Right atrium auricular region (tissue), 2 donors: ENCODE measurements at regions not wholly inside any gene's neighbourhood (a gene's known extent, or its start where the extent isn't known, plus 50 kb on each side); places are given as distances from the start of the nearest gene placed in this dataset.
A peak's percentile ranks its signal among the peaks of the same experiment; 100 is the strongest.
"Not testable (repeated sequence)": the region's sequence is repeated elsewhere in the genome, so short reads cannot be mapped to it uniquely, and the experiment has no call there.

Experiments
- DNase-seq: peaks from one replicate; pipeline ENCODE4 v3.0.0-alpha.2; 2019; ENCODE audit warnings: low spot score
- H3K27ac ChIP-seq, 2 donors: fragments of 200-600 bp; sonication (generic); 1 replicate in 1 of 2; 2 replicates in 1 of 2; pipeline ENCODE4 v1.5.1; 2016 to 2019
- H3K27me3 ChIP-seq, 2 donors: fragments of 200-600 bp; sonication (generic); one replicate each; pipeline versions ENCODE4 v1.5.1 to v1.6.0; 2017 to 2019
- H3K36me3 ChIP-seq: fragments of 200-600 bp; sonication (generic); one replicate; pipeline ENCODE4 v1.5.1; 2016
- H3K4me1 ChIP-seq, 2 donors: fragments of 200-600 bp; sonication (generic); one replicate each; pipeline versions ENCODE4 v1.5.1 to v1.6.0; 2017 to 2019
- H3K4me3 ChIP-seq, 2 donors: fragments of 200-600 bp; sonication (generic); 1 replicate in 1 of 2; 2 replicates in 1 of 2; pipeline ENCODE4 v1.5.1; 2017 to 2019; ENCODE audit warnings: mild to moderate bottlenecking in 1 of 2, moderate library complexity in 1 of 2
- H3K9me3 ChIP-seq, 2 donors: fragments of 200-600 bp; sonication (generic); one replicate each; pipeline ENCODE4 v1.5.1; 2019
- CTCF ChIP-seq, 2 donors: fragments of 200-600 bp; sonication (generic); IDR thresholded peaks; one replicate each; pipeline ENCODE4 v1.5.1; 2019; ENCODE audit warnings: antibody characterized with exemption in 2 of 2

DNA sequence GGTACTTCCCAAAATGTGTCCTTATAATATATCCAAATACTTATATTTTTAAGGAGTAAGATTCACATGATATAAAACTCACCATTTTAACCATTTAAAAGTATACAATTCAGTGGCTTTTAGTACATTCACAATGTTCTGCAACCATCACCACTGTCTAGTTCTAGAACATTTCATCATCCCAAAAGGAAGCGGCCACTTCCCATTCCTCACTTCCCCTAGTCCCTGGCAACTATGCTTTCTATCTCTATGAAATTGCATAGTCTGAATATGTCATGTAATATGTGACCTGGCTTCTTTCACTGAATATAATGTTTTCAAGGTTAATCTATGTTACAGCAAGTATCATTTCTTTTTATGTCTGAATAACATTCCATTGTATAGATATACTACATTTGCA, 615.1 kb upstream of the SGCD start:
- Histone ChIP-seq H3K27me3 (no peaks in the 10 kb centered on the region), H3K4me3 (no peak overlapping the region), H3K27ac (no peak overlapping the region), H3K36me3 (no peaks in the 10 kb centered on the region), H3K9me3 (no peaks in the 10 kb centered on the region), H3K4me1 (no peaks in the 10 kb centered on the region)
- TF ChIP-seq CTCF (IDR thresholded peaks at IDR 0.05) = no peak
- DNase-seq = no peak

DNA sequence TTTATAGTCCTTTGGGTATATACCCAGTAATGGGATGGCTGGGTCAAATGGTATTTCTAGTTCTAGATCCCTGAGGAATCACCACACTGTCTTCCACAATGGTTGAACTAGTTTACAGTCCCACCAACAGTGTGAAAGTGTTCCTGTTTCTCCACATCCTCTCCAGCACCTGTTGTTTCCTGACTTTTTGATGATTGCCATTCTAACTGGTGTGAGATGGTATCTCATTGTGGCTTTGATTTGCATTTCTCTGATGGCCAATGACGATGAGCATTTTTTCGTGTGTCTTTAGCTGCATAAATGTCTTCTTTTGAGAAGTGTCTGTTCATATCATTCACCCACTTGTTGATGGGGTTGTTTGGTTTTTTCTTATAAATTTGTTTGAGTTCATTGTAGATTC, 612.5 kb upstream of the SGCD start:
- DNase-seq, H3K27me3 ChIP-seq, H3K4me3 ChIP-seq: not testable (repeated sequence)

GRCh38 chr5:155726267-155726666, 600.7 kb upstream of the SGCD start:
- Histone ChIP-seq H3K36me3 (no peaks in the 10 kb centered on the region), H3K9me3 (no peaks in the 10 kb centered on the region), H3K4me1 (peaks cover 0 to 22% of the 10 kb centered on the region in 2 donors), H3K4me3 (no peak overlapping the region), H3K27ac (no peak overlapping the region), H3K27me3 (no peaks in the 10 kb centered on the region)
- DNase-seq = no peak
- no peak for TF ChIP-seq CTCF (IDR thresholded peaks at IDR 0.05)

More for the DNA sequence above, 612.5 kb upstream of the SGCD start:
- H3K4me1 ChIP-seq, H3K36me3 ChIP-seq, H3K9me3 ChIP-seq, H3K27ac ChIP-seq: not testable (repeated sequence)

GRCh38 chr5:155727512-155728145, 599.3 kb upstream of the SGCD start:
- DNase-seq = no peak

DNA sequence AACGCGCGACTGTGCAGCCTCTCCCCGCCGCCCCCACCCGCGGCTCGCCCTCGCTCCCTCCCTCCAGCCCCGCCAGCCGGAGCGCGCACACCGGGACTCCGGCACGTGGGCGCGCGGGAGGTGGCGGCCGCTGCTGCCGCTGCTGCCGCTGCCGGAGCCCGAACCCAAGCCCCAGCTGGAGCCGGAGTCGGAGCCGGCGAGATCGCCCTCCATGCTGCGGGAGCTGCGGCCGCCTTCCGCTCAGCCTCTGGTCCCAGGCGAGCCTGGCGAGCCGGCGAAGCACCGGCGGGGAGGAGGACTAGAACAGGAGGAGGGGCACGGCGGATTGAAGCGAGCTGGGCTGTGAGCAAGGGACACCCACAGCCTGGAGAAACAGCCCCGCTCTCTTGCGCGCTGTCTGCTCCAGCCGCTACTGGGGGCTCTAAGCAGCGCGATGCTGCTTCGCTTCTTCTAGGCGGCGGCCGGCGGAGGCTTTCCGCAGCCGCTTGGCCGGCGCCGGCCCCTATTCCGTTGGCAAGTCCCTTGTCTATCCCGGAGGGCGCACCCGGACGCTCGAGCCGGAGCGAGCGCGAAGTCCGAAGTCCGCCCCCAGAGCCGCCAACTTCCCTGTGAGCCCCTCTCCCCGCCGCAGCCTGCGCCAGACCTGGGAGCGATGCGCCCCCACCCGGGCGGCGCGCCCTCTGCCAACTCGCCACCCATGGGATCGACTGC, 598.7 kb upstream of the SGCD start:
- no peak for DNase-seq
- peak in 1 of 2 donors; percentile 48 for TF ChIP-seq CTCF (IDR thresholded peaks at IDR 0.05)
- Histone ChIP-seq H3K36me3 (no peaks in the 10 kb centered on the region), H3K4me1 (peaks cover 0 to 35% of the 10 kb centered on the region in 2 donors), H3K4me3 (peak overlapping the region; percentile 52 to 58), H3K27ac (peak overlapping the region; percentile 75 to 92), H3K9me3 (no peaks in the 10 kb centered on the region), H3K27me3 (no peaks in the 10 kb centered on the region)

More at GRCh38 chr5:155727512-155728145, 599.3 kb upstream of the SGCD start:
- no peak for TF ChIP-seq CTCF (IDR thresholded peaks at IDR 0.05)
- Histone ChIP-seq H3K27ac (peak overlapping the region; percentile 75 to 92), H3K4me1 (peaks cover 0 to 32% of the 10 kb centered on the region in 2 donors), H3K36me3 (no peaks in the 10 kb centered on the region), H3K9me3 (no peaks in the 10 kb centered on the region), H3K27me3 (no peaks in the 10 kb centered on the region), H3K4me3 (peak overlapping the region; percentile 52 to 58)

- TF ChIP-seq CTCF (IDR thresholded peaks at IDR 0.05) = peak in 1 of 2 donors; percentile 11
Measured at GRCh38 chr5:155728857-155729683, 597.9 kb upstream of the SGCD start.

More at GRCh38 chr5:155728857-155729683, 597.9 kb upstream of the SGCD start:
- Histone ChIP-seq H3K4me1 (peaks cover 0 to 40% of the 10 kb centered on the region in 2 donors), H3K4me3 (peak overlapping the region; percentile 52 to 58), H3K9me3 (no peaks in the 10 kb centered on the region), H3K27ac (peak overlapping the region; percentile 75 to 92), H3K36me3 (no peaks in the 10 kb centered on the region), H3K27me3 (no peaks in the 10 kb centered on the region)
- DNase-seq = no peak
